ENCODE measurements at regions not wholly inside any gene's neighbourhood (a gene's known extent, or its start where the extent isn't known, plus 50 kb on each side); places are given as distances from the start of the nearest gene placed in this dataset.

GRCh38 chr3:66928252-66928651 lies 69.9 kb upstream of the KBTBD8 start:
- TF ChIP-seq TEAD4 (IDR thresholded peaks at IDR 0.05) (no peak), CREB1 (IDR thresholded peaks at IDR 0.05; ENCODE audit: low read depth) (no peak), NFIC (IDR thresholded peaks at IDR 0.05) (no peak), EGR1 (IDR thresholded peaks at IDR 0.05) (no peak), CEBPB (IDR thresholded peaks at IDR 0.05) (no peak)

- TF ChIP-seq EGR1 (IDR thresholded peaks at IDR 0.05) (no peak), MAX (IDR thresholded peaks at IDR 0.05) (no peak), CEBPB (IDR thresholded peaks at IDR 0.05) (no peak), TCF12 (IDR thresholded peaks at IDR 0.05; ENCODE audit: low read depth) (no peak), YY1 (IDR thresholded peaks at IDR 0.05; ENCODE audit: low read depth) (no peak), USF1 (IDR thresholded peaks at IDR 0.05) (no peak), CREB1 (IDR thresholded peaks at IDR 0.05; ENCODE audit: low read depth) (no peak)
Observed at GRCh38 chr3:66931291-66931690, 66.8 kb upstream of the KBTBD8 start.

- no peak for TF ChIP-seq CREB1 (IDR thresholded peaks at IDR 0.05; ENCODE audit: low read depth)
- TF ChIP-seq ZBTB7A (IDR thresholded peaks at IDR 0.05; ENCODE audit: low read depth) = no peak
- no peak for TF ChIP-seq RAD21 (IDR thresholded peaks at IDR 0.05; ENCODE audit: low read depth)
- TF ChIP-seq EGR1 (IDR thresholded peaks at IDR 0.05) = no peak
- no peak for TF ChIP-seq NFIC (IDR thresholded peaks at IDR 0.05)
- TF ChIP-seq TEAD4 (IDR thresholded peaks at IDR 0.05) = no peak
- no peak for TF ChIP-seq FOXM1 (IDR thresholded peaks at IDR 0.05; ENCODE audit: borderline replicate concordance, low read depth)
- no peak for TF ChIP-seq TAF1 (IDR thresholded peaks at IDR 0.05; ENCODE audit: low read depth)
- no peak for TF ChIP-seq REST (IDR thresholded peaks at IDR 0.05; ENCODE audit: low read depth)
- no peak for TF ChIP-seq YY1 (IDR thresholded peaks at IDR 0.05; ENCODE audit: low read depth)
- TF ChIP-seq MAX (IDR thresholded peaks at IDR 0.05) = no peak
Observed at GRCh38 chr3:66931699-66932098, 66.4 kb upstream of the KBTBD8 start.

- TF ChIP-seq RAD21 (IDR thresholded peaks at IDR 0.05; ENCODE audit: low read depth) (no peak), FOXM1 (IDR thresholded peaks at IDR 0.05; ENCODE audit: borderline replicate concordance, low read depth) (no peak), NFIC (IDR thresholded peaks at IDR 0.05) (no peak), CEBPB (IDR thresholded peaks at IDR 0.05) (no peak), YY1 (IDR thresholded peaks at IDR 0.05; ENCODE audit: low read depth) (no peak), MAX (IDR thresholded peaks at IDR 0.05) (no peak), ZBTB7A (IDR thresholded peaks at IDR 0.05; ENCODE audit: low read depth) (no peak), TAF1 (IDR thresholded peaks at IDR 0.05; ENCODE audit: low read depth) (no peak), USF1 (IDR thresholded peaks at IDR 0.05) (no peak), EGR1 (IDR thresholded peaks at IDR 0.05) (no peak), CREB1 (IDR thresholded peaks at IDR 0.05; ENCODE audit: low read depth) (no peak), TCF12 (IDR thresholded peaks at IDR 0.05; ENCODE audit: low read depth) (no peak), TEAD4 (IDR thresholded peaks at IDR 0.05) (no peak), REST (IDR thresholded peaks at IDR 0.05; ENCODE audit: low read depth) (no peak), EP300 (IDR thresholded peaks at IDR 0.05; ENCODE audit: borderline replicate concordance) (no peak)
Observed at GRCh38 chr3:66933233-66933632, 64.9 kb upstream of the KBTBD8 start.

GRCh38 chr3:66934041-66934440 lies 64.1 kb upstream of the KBTBD8 start:
- TF ChIP-seq CEBPB (IDR thresholded peaks at IDR 0.05) (no peak), ZBTB7A (IDR thresholded peaks at IDR 0.05; ENCODE audit: low read depth) (no peak), MAX (IDR thresholded peaks at IDR 0.05) (no peak), EGR1 (IDR thresholded peaks at IDR 0.05) (no peak), YY1 (IDR thresholded peaks at IDR 0.05; ENCODE audit: low read depth) (no peak), TCF12 (IDR thresholded peaks at IDR 0.05; ENCODE audit: low read depth) (no peak), TEAD4 (IDR thresholded peaks at IDR 0.05) (no peak), EP300 (IDR thresholded peaks at IDR 0.05; ENCODE audit: borderline replicate concordance) (no peak), REST (IDR thresholded peaks at IDR 0.05; ENCODE audit: low read depth) (no peak), CREB1 (IDR thresholded peaks at IDR 0.05; ENCODE audit: low read depth) (no peak), USF1 (IDR thresholded peaks at IDR 0.05) (no peak), TAF1 (IDR thresholded peaks at IDR 0.05; ENCODE audit: low read depth) (no peak), NFIC (IDR thresholded peaks at IDR 0.05) (no peak), FOXM1 (IDR thresholded peaks at IDR 0.05; ENCODE audit: borderline replicate concordance, low read depth) (no peak), RAD21 (IDR thresholded peaks at IDR 0.05; ENCODE audit: low read depth) (no peak)

Measured in Ishikawa (cell line).